Sigmoid colon (tissue), 4 donors: ENCODE measurements at regions not wholly inside any gene's neighbourhood (a gene's known extent, or its start where the extent isn't known, plus 50 kb on each side); places are given as distances from the start of the nearest gene placed in this dataset.

ENCODE experiments used
- EP300 ChIP-seq, 4 donors: sonication (generic); formaldehyde crosslinking; IDR thresholded peaks; one replicate each; pipeline ENCODE4 v1.6.1; 2017; ENCODE audit warnings: antibody characterized with exemption in 4 of 4
- POLR2A ChIP-seq, 2 donors: fragments of 450-650 bp; IDR thresholded peaks; one replicate each; pipeline ENCODE4 v1.6.1; 2016; ENCODE audit warnings: antibody characterized with exemption in 2 of 2, mild to moderate bottlenecking in 2 of 2, moderate library complexity in 2 of 2
- POLR2AphosphoS5 ChIP-seq, 4 donors: sonication (generic); formaldehyde crosslinking; IDR thresholded peaks; one replicate each; pipeline ENCODE4 v1.6.1; 2017; ENCODE audit warnings: antibody characterized with exemption in 4 of 4
- TF ChIP-seq, protein P1 (sequence below), 4 experiments: fragments of 450-650 bp in 3 of 4; fragments of 200-600 bp in 1 of 4; IDR thresholded peaks; one replicate each; pipeline ENCODE4 v1.5.1; 2016 to 2019; ENCODE audit warnings: antibody characterized with exemption in 4 of 4, mild to moderate bottlenecking in 3 of 4, moderate library complexity in 2 of 4

DNA sequence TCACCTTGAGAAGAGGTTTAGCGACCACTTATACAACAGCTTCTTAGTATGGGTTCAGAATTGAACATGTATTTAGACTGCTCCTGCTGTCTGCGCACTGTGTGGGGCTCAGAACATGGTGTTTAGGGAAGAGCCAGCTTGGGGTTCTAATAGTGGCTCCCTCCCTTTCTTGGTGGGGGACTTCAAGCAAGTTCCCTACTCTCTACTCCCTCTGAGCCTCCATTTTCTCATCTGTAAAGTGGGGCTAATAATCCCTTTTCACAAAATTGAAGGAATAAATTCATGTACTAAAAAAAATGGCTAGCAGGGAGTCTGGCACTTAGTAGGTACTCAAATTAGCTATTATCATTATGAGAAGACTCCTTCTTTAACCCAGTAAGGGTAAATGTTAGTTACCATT is 97.5 kb upstream of the SPATA12 start:
- TF ChIP-seq, protein P1, sequence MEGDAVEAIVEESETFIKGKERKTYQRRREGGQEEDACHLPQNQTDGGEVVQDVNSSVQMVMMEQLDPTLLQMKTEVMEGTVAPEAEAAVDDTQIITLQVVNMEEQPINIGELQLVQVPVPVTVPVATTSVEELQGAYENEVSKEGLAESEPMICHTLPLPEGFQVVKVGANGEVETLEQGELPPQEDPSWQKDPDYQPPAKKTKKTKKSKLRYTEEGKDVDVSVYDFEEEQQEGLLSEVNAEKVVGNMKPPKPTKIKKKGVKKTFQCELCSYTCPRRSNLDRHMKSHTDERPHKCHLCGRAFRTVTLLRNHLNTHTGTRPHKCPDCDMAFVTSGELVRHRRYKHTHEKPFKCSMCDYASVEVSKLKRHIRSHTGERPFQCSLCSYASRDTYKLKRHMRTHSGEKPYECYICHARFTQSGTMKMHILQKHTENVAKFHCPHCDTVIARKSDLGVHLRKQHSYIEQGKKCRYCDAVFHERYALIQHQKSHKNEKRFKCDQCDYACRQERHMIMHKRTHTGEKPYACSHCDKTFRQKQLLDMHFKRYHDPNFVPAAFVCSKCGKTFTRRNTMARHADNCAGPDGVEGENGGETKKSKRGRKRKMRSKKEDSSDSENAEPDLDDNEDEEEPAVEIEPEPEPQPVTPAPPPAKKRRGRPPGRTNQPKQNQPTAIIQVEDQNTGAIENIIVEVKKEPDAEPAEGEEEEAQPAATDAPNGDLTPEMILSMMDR (IDR thresholded peaks at IDR 0.05) = no peak
- no peak for TF ChIP-seq POLR2AphosphoS5 (IDR thresholded peaks at IDR 0.05)
- TF ChIP-seq EP300 (IDR thresholded peaks at IDR 0.05) = no peak
- TF ChIP-seq POLR2A (IDR thresholded peaks at IDR 0.05) = no peak
